22Rv1 (cell line): ENCODE measurements at regions not wholly inside any gene's neighbourhood (a gene's known extent, or its start where the extent isn't known, plus 50 kb on each side); places are given as distances from the start of the nearest gene placed in this dataset.

Source experiments
- ZFX ChIP-seq: fragments of 450-650 bp; IDR thresholded peaks from 2 replicates; pipeline ENCODE4 v1.6.1; 2017; ENCODE audit warnings: antibody characterized with exemption, borderline replicate concordance
- TF ChIP-seq, protein P1 (sequence below): fragments of 450-650 bp; IDR thresholded peaks from 2 replicates; pipeline ENCODE4 v1.5.1; 2017; ENCODE audit warnings: mild to moderate bottlenecking

- TF ChIP-seq, protein P1, sequence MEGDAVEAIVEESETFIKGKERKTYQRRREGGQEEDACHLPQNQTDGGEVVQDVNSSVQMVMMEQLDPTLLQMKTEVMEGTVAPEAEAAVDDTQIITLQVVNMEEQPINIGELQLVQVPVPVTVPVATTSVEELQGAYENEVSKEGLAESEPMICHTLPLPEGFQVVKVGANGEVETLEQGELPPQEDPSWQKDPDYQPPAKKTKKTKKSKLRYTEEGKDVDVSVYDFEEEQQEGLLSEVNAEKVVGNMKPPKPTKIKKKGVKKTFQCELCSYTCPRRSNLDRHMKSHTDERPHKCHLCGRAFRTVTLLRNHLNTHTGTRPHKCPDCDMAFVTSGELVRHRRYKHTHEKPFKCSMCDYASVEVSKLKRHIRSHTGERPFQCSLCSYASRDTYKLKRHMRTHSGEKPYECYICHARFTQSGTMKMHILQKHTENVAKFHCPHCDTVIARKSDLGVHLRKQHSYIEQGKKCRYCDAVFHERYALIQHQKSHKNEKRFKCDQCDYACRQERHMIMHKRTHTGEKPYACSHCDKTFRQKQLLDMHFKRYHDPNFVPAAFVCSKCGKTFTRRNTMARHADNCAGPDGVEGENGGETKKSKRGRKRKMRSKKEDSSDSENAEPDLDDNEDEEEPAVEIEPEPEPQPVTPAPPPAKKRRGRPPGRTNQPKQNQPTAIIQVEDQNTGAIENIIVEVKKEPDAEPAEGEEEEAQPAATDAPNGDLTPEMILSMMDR = no peak
- TF ChIP-seq ZFX = no peak
These were observed 551.3 kb upstream of the STEAP1 start for GRCh38 chr7:89602984-89603383.
